Activated T-helper 1 cell treated with Interleukin-2 at 50 U/mL for 16 hours (primary cell): ENCODE measurements at regions not wholly inside any gene's neighbourhood (a gene's known extent, or its start where the extent isn't known, plus 50 kb on each side); places are given as distances from the start of the nearest gene placed in this dataset.

Experiments
- DNase-seq: peaks from one replicate; pipeline ENCODE4 v3.0.0-alpha.2; 2020; ENCODE audit warnings: low read depth

DNA sequence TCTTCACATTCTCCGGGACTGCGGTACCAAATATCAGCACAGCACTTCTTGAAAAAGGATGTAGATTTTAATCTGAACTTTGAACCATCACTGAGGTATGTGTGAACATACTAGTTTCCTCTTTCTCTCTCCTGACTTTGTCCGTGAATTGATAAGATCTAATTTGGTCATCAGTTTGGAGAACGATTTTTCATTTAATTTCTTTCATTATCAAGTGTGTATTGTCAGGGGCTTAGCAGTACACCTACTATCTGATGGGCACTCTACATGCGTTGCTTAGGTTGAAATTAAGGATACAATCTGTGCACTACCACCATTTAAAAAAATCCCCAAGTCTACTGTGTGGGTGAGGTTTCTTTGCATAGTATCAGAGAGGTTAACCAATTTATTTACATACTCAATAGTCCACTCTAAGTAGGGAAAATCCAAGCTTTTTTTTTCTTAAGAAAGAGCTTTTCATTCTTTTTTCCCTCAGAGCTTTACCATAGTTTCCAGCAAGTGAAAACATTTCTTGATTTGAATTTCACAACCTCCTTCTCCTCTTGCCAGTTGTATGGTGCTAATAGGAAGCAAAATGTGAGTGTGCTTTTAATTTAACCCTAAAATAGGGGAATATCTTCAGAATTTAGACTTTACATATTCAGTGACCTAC is 105.4 kb upstream of the ESR1 start:
- no peak for DNase-seq

GRCh38 chr6:151702851-151703658 is 104.4 kb upstream of the ESR1 start:
- no peak for DNase-seq

- DNase-seq = no peak
Observed at GRCh38 chr6:151704383-151704782, 103.1 kb upstream of the ESR1 start.

DNA sequence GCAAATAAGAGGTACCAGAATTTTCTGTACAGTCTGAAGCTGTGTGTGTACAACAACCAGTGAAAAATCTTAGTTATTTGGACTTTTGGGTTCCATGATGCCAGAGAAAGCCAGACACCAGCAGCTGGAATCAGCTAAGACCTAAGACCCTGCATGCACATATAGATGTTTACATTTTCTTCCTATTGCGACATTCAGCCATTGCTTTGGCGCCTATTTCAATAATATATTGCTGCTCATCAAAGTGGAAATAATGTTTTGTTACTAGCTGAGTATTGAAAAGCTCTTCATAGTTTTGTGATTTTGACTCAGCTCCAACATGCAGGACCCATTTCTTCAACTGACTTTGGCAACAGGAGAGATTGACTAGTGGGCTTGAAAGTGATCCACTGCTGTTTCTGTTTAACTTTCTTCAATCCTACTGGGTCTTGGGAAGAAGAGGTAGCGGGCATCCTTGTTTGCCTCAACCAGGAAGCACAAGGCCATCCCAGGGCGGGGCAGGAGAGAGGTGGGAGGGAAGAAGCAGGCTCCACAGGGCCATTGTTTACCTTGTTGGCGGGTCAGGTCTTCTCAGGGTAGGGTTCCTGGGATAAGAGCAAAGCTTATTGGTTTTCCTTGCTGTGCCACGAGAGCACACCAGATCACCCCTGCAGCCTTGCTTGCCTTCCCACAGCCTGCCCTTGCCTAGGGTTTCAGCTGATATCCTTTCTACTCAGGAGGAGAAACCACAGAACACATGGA is 101.3 kb upstream of the ESR1 start:
- no peak for DNase-seq

DNA sequence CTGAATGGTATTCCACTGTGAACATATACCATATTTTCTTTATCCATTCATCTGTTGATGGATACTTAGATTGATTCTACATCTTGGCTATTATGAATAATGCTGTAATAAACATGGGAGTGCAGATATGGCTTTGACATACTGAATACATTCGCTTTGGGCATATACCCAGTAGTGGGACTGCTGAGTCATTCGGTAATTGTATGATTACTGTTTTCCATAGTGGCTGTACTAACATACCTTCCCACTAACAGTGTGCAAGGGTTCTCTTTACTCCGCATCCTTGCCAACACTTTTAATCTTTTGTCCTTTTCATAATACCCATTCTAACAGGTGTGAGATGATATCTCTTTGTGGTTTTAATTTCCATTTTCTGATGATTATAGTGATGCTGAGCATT is 98.2 kb upstream of the ESR1 start:
- no peak for DNase-seq

DNA sequence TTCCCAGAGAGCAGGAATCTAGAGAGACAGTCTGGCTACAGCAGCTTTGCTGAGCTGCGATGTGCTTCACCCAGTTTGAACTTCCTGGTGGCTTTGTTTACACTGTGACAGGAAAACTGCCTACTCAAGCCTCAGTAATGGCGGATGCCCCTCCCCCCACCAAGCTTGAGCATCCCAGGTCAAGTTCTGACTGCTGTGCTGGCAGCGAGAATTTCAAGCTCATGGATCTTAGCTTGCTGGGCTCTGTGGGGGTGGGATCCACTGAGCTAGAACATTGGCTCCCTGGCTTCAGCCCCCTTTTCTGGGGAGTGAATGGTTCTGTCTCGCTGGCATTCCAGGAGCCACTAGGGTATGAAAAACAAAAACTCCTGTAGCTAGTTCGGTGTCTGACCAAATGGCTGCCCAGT is 91.0 kb upstream of the ESR1 start:
- no peak for DNase-seq

DNA sequence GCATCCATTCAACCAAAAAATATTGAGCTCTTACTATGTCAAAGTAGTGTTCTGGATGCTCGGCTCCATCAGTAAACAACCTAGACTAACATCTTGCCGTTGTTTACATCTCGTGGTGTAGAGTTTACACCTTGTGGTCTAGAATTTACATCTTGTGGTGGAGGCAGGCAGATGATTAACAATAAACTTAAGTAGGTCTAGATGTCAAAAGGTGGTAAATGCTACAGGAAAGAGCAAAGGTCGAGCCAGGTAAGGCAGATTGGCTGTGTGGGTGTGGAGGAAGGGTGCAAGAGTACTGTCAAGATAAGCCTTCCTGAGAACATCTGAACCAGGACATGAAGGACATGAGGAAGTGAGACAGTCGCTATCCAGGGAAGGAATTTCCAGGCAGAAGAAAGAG is 88.4 kb upstream of the ESR1 start:
- no peak for DNase-seq

DNA sequence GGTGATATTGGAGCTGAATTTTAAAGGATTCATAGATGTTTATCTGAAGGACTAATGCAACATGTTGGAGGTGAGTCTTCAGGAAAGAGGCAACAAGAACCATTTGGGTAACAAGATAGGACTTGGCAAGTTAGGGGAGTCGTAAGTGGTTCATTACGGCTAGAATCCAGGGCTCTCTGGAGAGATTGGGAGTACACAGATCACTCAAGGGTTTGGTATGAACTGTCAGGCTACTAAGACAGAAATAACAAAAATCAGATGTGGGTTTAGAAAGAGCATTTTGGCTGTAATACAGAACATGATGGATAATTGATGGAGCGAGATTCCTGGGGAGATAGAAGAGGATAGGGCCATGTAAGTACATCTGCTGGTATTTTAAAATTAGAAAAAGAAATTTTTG is 86.3 kb upstream of the ESR1 start:
- no peak for DNase-seq

- no peak for DNase-seq
Observed at GRCh38 chr6:151721671-151722070, 85.8 kb upstream of the ESR1 start.

GRCh38 chr6:151722342-151722741 is 85.1 kb upstream of the ESR1 start:
- DNase-seq = no peak

DNA sequence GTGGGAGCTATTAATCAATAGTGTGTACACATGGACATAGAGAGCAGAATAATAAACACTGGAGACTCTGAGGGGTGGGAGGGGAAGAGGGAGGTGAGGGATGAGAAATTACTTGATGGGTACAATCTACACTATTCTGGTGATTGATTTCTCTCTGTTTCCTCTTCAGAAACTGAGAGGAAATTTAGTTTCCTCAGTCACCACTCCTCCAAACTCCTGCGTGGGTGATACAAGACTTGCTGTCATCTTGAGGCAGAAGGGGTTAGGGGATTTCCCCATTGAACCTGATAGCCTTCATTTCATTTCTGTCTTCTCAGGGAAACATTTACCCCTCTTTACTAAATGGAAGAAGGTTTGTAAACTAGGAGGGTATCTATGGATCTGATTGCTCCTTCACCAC is 84.3 kb upstream of the ESR1 start:
- no peak for DNase-seq

- no peak for DNase-seq
Observed at GRCh38 chr6:151729829-151730495, 77.5 kb upstream of the ESR1 start.

- DNase-seq = no peak
Observed at GRCh38 chr6:151730496-151730870, 77.0 kb upstream of the ESR1 start.

GRCh38 chr6:151731313-151731712 is 76.2 kb upstream of the ESR1 start:
- DNase-seq = no peak

GRCh38 chr6:151733680-151734320 is 73.7 kb upstream of the ESR1 start:
- DNase-seq = no peak

- no peak for DNase-seq
Observed at GRCh38 chr6:151738267-151738666, 69.2 kb upstream of the ESR1 start.

DNA sequence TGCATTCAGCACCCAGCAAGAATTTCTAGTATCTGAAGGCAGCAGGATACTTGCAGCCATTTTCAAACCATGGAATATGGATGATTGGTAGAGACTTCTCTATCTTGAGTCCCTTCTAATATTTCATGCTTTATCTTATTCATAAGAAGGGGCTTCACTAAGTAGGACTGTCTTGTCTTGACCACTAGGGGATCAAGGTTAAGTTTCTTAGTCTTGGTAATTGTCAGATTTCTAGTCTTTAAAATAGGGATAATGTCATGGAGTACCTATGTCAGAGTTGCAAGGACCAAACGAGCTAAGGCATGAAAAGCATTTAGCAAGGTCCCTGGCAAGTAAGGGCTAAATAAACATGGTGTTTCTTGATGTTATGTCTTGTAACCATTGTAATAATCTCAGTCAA is 68.5 kb upstream of the ESR1 start:
- DNase-seq = no peak

GRCh38 chr6:151740820-151741219 is 66.7 kb upstream of the ESR1 start:
- no peak for DNase-seq

DNA sequence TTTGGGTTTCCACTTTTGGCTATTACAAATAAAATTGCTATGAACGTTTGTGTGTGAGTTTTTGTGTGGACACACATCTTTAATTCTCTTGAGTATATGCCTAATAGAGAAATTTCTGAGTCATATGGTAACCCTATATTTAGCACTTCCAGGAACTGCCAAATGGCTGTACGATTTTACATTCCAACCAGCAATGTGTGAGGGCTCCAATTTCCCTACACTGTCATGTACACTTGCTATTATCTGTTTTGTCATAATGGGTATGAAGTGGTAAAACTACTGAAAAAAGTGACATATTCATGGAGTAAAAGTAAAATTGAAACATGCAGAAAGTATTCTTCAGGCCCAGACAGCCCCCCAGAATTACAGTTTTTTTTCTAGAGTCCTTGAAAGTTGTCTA is 59.6 kb upstream of the ESR1 start:
- no peak for DNase-seq

GRCh38 chr6:151749341-151749740 is 58.1 kb upstream of the ESR1 start:
- no peak for DNase-seq

DNA sequence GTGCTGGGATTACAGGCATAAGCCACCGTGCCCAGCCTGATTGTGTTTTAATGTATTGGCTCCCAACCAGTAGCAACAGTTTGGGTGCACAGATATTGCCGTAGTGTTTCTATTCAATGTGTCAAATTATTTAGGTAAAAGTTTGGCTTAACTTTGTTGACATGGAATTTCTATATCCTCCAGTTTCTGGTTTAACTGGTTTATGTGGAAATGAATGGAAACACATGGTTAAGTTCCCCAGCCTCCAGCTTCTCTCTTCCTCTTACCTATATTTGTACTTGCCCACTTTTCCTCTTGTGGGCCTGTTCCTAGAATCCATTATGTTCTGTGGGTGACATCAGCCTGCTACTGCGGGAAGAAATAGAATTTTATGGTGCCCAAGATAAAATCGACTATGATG is 53.9 kb upstream of the ESR1 start:
- no peak for DNase-seq

DNA sequence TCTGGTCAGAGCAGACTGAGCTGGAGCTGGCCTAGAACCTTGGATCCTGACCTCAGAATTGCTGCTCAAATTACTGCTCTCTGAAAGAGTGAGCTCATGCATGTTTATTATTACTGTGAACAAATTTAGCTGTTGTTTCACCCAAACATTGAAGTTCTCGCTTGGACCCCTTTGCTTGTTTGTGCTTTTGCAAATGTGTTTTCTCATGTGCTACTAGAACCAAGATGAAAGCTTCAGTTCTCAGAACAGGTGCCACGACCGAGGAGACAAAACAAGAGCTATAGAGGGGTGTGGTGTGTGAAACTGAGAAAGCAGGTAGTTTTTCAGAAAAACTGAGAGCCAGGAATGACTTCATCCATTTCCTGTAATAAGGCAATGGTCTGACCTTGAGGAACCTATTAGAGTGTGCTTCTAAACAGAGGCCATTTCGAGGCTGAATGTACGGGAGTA is 50.0 kb upstream of the ESR1 start:
- no peak for DNase-seq
